ENCODE measurements at regions not wholly inside any gene's neighbourhood (a gene's known extent, or its start where the extent isn't known, plus 50 kb on each side); places are given as distances from the start of the nearest gene placed in this dataset.

DNA sequence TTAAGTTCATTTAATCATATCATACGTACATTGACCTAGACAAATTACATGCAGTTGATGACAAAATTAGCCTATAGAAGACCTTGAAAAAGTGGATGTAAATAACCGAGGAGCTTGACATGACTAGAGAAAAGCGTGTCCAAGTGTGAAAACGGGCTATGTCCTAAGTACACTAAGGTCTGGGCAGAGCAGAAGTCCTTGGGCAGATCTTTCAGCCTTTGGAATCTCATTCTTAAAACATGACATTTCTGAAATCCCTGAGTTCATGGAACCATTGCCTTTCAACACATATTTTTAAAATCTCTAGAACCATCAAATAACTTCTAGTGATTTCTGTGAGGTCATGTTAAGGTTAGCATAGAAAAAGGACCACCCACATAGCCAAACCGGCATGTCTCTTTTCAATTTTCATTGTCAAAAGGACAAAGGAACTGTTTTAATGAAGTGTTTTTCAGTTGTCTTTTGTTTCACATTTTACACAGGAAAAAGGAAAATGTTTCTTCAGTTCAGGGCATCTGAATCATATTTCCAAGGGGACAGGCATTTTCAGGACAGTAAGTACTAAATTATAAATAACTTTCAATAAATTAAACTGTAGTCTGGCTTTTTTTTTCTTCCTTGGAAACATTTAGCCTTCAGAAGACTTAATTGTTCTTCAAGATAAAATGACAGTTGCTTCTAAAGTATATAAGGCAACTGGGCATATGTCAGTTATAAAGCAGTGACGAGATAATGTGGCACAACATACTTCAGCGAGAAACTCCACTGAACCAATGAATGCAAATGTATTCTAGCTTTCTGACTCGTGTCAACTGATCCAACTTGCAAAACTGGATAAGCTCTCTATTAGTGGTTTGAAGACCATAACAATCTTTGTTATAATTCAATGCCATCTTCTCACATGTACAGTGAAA lies 416.8 kb downstream of the NFIB start:
- H3K36me3 ChIP-seq (replicated peaks; ENCODE audit: insufficient read depth, low read length), result no peaks in the 10 kb centered on the region
- no peak overlapping the region for H2AFZ ChIP-seq (ENCODE audit: low read length)
- no peaks in the 10 kb centered on the region for H3K79me2 ChIP-seq (ENCODE audit: low read length)
- H3K9ac ChIP-seq (ENCODE audit: low read length), result no peak overlapping the region
- no peaks in the 10 kb centered on the region for H3K9me2 ChIP-seq (replicated peaks; ENCODE audit: insufficient read depth, low read length)
- DNase-seq, result no peak
- no peak overlapping the region for H3K4me3 ChIP-seq (ENCODE audit: low read length)
- H3K27ac ChIP-seq (ENCODE audit: low read length), result no peak overlapping the region
- TF ChIP-seq EZH2phosphoT487 (IDR thresholded peaks at IDR 0.05; ENCODE audit: low read length), result no peak
- TF ChIP-seq EZH2 (optimal IDR thresholded peaks at IDR 0.05; ENCODE audit: low read depth, low read length), result no peak
- TF ChIP-seq, protein P1, sequence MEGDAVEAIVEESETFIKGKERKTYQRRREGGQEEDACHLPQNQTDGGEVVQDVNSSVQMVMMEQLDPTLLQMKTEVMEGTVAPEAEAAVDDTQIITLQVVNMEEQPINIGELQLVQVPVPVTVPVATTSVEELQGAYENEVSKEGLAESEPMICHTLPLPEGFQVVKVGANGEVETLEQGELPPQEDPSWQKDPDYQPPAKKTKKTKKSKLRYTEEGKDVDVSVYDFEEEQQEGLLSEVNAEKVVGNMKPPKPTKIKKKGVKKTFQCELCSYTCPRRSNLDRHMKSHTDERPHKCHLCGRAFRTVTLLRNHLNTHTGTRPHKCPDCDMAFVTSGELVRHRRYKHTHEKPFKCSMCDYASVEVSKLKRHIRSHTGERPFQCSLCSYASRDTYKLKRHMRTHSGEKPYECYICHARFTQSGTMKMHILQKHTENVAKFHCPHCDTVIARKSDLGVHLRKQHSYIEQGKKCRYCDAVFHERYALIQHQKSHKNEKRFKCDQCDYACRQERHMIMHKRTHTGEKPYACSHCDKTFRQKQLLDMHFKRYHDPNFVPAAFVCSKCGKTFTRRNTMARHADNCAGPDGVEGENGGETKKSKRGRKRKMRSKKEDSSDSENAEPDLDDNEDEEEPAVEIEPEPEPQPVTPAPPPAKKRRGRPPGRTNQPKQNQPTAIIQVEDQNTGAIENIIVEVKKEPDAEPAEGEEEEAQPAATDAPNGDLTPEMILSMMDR (IDR thresholded peaks at IDR 0.05; ENCODE audit: low read length), result no peak
- no peaks in the 10 kb centered on the region for H3K27me3 ChIP-seq (replicated peaks; ENCODE audit: insufficient read depth, low read length)
- no peaks in the 10 kb centered on the region for H3F3A ChIP-seq (ENCODE audit: insufficient read depth, low read length)
- no peaks in the 10 kb centered on the region for H4K20me1 ChIP-seq (ENCODE audit: insufficient read depth, low read length)
- H3K9me3 ChIP-seq (replicated peaks; ENCODE audit: insufficient read depth, low read length), result no peaks in the 10 kb centered on the region
- no peaks in the 10 kb centered on the region for H3K4me1 ChIP-seq (ENCODE audit: low read length)
- H3K4me2 ChIP-seq (ENCODE audit: low read depth, low read length), result no peak overlapping the region

DNA sequence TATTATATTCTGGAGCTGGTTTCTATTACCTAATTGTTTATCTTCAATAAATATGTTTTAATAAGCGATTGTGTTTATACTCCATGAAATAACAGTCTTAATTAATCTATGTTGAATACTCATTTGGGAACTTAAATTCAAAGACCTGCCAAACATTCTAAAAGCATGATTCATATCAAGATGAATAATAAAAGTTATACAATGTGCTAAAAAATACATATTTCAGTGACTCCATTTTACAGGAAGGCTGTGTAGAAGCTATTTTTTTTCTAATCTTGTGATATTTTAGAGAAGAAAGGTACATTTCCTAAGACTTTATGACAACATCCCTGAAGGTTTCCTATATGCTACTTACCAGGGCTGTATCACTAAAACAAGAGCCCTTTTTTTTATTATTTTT lies 417.9 kb downstream of the NFIB start:
- H3K4me3 ChIP-seq (ENCODE audit: low read length), result no peak overlapping the region
- H3K9me2 ChIP-seq (replicated peaks; ENCODE audit: insufficient read depth, low read length), result no peaks in the 10 kb centered on the region
- no peaks in the 10 kb centered on the region for H3K4me1 ChIP-seq (ENCODE audit: low read length)
- H3K79me2 ChIP-seq (ENCODE audit: low read length), result no peaks in the 10 kb centered on the region
- H3F3A ChIP-seq (ENCODE audit: insufficient read depth, low read length), result no peaks in the 10 kb centered on the region
- no peak overlapping the region for H2AFZ ChIP-seq (ENCODE audit: low read length)
- TF ChIP-seq EZH2phosphoT487 (IDR thresholded peaks at IDR 0.05; ENCODE audit: low read length) (no peak), EZH2 (optimal IDR thresholded peaks at IDR 0.05; ENCODE audit: low read depth, low read length) (no peak)
- TF ChIP-seq, protein P1 (IDR thresholded peaks at IDR 0.05; ENCODE audit: low read length), result no peak
- no peak overlapping the region for H3K27ac ChIP-seq (ENCODE audit: low read length)
- H3K9me3 ChIP-seq (replicated peaks; ENCODE audit: insufficient read depth, low read length), result no peaks in the 10 kb centered on the region
- H3K27me3 ChIP-seq (replicated peaks; ENCODE audit: insufficient read depth, low read length), result no peaks in the 10 kb centered on the region
- DNase-seq, result no peak
- no peak overlapping the region for H3K4me2 ChIP-seq (ENCODE audit: low read depth, low read length)
- H4K20me1 ChIP-seq (ENCODE audit: insufficient read depth, low read length), result no peaks in the 10 kb centered on the region
- no peaks in the 10 kb centered on the region for H3K36me3 ChIP-seq (replicated peaks; ENCODE audit: insufficient read depth, low read length)
- no peak overlapping the region for H3K9ac ChIP-seq (ENCODE audit: low read length)

DNA sequence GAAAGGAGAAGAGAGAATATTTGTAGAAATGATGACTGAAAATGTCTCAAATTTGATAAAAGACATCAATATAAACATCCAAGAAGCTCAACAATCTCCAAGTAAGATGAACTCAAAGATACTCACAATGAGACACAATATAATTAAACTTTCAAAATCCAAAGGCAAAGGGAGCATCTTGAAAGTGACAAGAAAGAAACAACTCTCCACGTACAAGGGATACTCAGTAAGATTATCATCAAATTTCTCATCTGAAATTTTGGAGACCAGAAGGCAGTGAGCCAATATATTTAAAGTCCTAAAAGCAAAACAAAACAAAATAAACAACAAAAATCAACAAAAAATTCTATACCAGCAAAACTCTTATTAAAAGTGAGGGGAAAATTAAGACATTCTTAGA lies 428.7 kb downstream of the NFIB start:
- no peak overlapping the region for H3K4me2 ChIP-seq (ENCODE audit: low read depth, low read length)
- no peak for DNase-seq
- H3K36me3 ChIP-seq (replicated peaks; ENCODE audit: insufficient read depth, low read length), result no peaks in the 10 kb centered on the region
- no peaks in the 10 kb centered on the region for H3K79me2 ChIP-seq (ENCODE audit: low read length)
- no peaks in the 10 kb centered on the region for H3K9me2 ChIP-seq (replicated peaks; ENCODE audit: insufficient read depth, low read length)
- no peaks in the 10 kb centered on the region for H3K9me3 ChIP-seq (replicated peaks; ENCODE audit: insufficient read depth, low read length)
- H3F3A ChIP-seq (ENCODE audit: insufficient read depth, low read length), result no peaks in the 10 kb centered on the region
- no peak overlapping the region for H2AFZ ChIP-seq (ENCODE audit: low read length)
- no peak for TF ChIP-seq EZH2phosphoT487 (IDR thresholded peaks at IDR 0.05; ENCODE audit: low read length)
- no peak for TF ChIP-seq EZH2 (optimal IDR thresholded peaks at IDR 0.05; ENCODE audit: low read depth, low read length)
- TF ChIP-seq, protein P1 (IDR thresholded peaks at IDR 0.05; ENCODE audit: low read length), result no peak
- H4K20me1 ChIP-seq (ENCODE audit: insufficient read depth, low read length), result no peaks in the 10 kb centered on the region
- H3K27me3 ChIP-seq (replicated peaks; ENCODE audit: insufficient read depth, low read length), result no peaks in the 10 kb centered on the region
- no peak overlapping the region for H3K9ac ChIP-seq (ENCODE audit: low read length)
- H3K4me3 ChIP-seq (ENCODE audit: low read length), result no peak overlapping the region
- H3K27ac ChIP-seq (ENCODE audit: low read length), result no peak overlapping the region
- H3K4me1 ChIP-seq (ENCODE audit: low read length), result no peaks in the 10 kb centered on the region
